GM06990 (cell line): ENCODE measurements at regions not wholly inside any gene's neighbourhood (a gene's known extent, or its start where the extent isn't known, plus 50 kb on each side); places are given as distances from the start of the nearest gene placed in this dataset.

ENCODE experiments used
- DNase-seq: peaks from one replicate; pipeline ENCODE4 v3.0.0-alpha.2; 2011; ENCODE audit not compliant: insufficient read length; ENCODE audit errors: extremely low read depth
- H3K27me3 ChIP-seq: replicated peaks from 2 replicates; pipeline ENCODE4 v1.6.0; 2011; ENCODE audit warnings: low read length; ENCODE audit not compliant: control insufficient read depth, insufficient read depth
- H3K36me3 ChIP-seq: 2 replicates; pipeline ENCODE4 v1.5.1; 2011; ENCODE audit warnings: low read length; ENCODE audit not compliant: control insufficient read depth, insufficient read depth
- H3K4me3 ChIP-seq: replicated peaks from 2 replicates; pipeline ENCODE4 v1.5.1; 2011; ENCODE audit warnings: low read depth, mild to moderate bottlenecking, control low read depth, low read length
- CTCF ChIP-seq: IDR thresholded peaks from 2 replicates; pipeline ENCODE4 v1.5.1; 2011; ENCODE audit warnings: low read length, control low read depth, mild to moderate bottlenecking, inconsistent platforms; ENCODE audit not compliant: insufficient read depth, poor library complexity, severe bottlenecking

- no peak for TF ChIP-seq CTCF
- no peak overlapping the region for H3K4me3 ChIP-seq
- no peak for DNase-seq
- H3K36me3 ChIP-seq, result no peaks in the 10 kb centered on the region
- H3K27me3 ChIP-seq, result no peaks in the 10 kb centered on the region
Observed at GRCh38 chr13:22223411-22223810, 552.5 kb downstream of the FGF9 start.

- H3K27me3 ChIP-seq, result no peaks in the 10 kb centered on the region
- DNase-seq, result no peak
- TF ChIP-seq CTCF, result no peak
Observed at GRCh38 chr13:22226086-22226485, 555.2 kb downstream of the FGF9 start.

GRCh38 chr13:22227895-22228294 is 557.0 kb downstream of the FGF9 start:
- TF ChIP-seq CTCF, result no peak

More at GRCh38 chr13:22226086-22226485, 555.2 kb downstream of the FGF9 start:
- no peaks in the 10 kb centered on the region for H3K36me3 ChIP-seq
- no peak overlapping the region for H3K4me3 ChIP-seq

GRCh38 chr13:22229916-22230315 is 559.0 kb downstream of the FGF9 start:
- no peaks in the 10 kb centered on the region for H3K36me3 ChIP-seq
- TF ChIP-seq CTCF, result no peak
- no peaks in the 10 kb centered on the region for H3K27me3 ChIP-seq
- DNase-seq, result no peak
- no peak overlapping the region for H3K4me3 ChIP-seq

More at GRCh38 chr13:22227895-22228294, 557.0 kb downstream of the FGF9 start:
- Histone ChIP-seq H3K4me3 (no peak overlapping the region), H3K27me3 (no peaks in the 10 kb centered on the region), H3K36me3 (no peaks in the 10 kb centered on the region)
- no peak for DNase-seq

GRCh38 chr13:22232186-22232585 is 561.3 kb downstream of the FGF9 start:
- Histone ChIP-seq H3K27me3 (no peaks in the 10 kb centered on the region), H3K4me3 (no peak overlapping the region), H3K36me3 (no peaks in the 10 kb centered on the region)
- TF ChIP-seq CTCF, result no peak
- no peak for DNase-seq

- Histone ChIP-seq H3K27me3 (no peaks in the 10 kb centered on the region), H3K4me3 (no peak overlapping the region), H3K36me3 (no peaks in the 10 kb centered on the region)
- TF ChIP-seq CTCF, result no peak
- DNase-seq, result no peak
Observed at GRCh38 chr13:22235285-22235949, 564.5 kb downstream of the FGF9 start.
